Coronary artery (tissue), 2 donors: ENCODE measurements at regions not wholly inside any gene's neighbourhood (a gene's known extent, or its start where the extent isn't known, plus 50 kb on each side); places are given as distances from the start of the nearest gene placed in this dataset.
"Not testable (repeated sequence)": the region's sequence is repeated elsewhere in the genome, so short reads cannot be mapped to it uniquely, and the experiment has no call there.

Experiments
- DNase-seq: peaks from one replicate; pipeline ENCODE4 v3.0.0-alpha.2; 2017; ENCODE audit warnings: low spot score
- H3K27ac ChIP-seq, 2 donors: fragments of 200-600 bp; sonication (generic); one replicate each; pipeline ENCODE4 v1.5.1; 2016 to 2019
- H3K4me3 ChIP-seq: fragments of 200-600 bp; sonication (generic); 2 replicates; pipeline ENCODE4 v1.5.1; 2016; ENCODE audit warnings: mild to moderate bottlenecking, moderate library complexity
- TF ChIP-seq, protein P1 (sequence below): fragments of 200-600 bp; sonication (generic); IDR thresholded peaks from one replicate; pipeline ENCODE4 v1.5.1; 2019; ENCODE audit warnings: antibody characterized with exemption

DNA sequence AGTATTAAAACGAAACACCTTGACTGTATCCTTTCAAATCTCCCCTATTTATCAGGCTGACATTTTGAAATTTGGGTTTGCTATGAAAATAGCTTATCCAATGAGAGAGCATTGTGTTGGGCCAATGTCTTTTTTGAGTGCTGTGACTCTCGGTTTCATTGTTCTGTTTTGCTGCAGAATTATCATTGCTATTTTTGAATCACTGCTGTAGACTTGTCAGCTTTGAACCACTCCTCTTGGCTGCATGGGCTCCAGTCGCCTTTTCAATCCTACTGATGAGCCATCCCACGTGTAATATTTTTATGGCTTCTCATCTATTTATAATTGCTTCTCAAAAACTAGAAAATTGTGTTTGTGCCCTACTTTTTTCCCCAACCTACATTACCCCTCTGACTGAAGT, 322.8 kb downstream of the LNPK start:
- Histone ChIP-seq H3K4me3 (no peak overlapping the region), H3K27ac (no peak overlapping the region)
- TF ChIP-seq, protein P1, sequence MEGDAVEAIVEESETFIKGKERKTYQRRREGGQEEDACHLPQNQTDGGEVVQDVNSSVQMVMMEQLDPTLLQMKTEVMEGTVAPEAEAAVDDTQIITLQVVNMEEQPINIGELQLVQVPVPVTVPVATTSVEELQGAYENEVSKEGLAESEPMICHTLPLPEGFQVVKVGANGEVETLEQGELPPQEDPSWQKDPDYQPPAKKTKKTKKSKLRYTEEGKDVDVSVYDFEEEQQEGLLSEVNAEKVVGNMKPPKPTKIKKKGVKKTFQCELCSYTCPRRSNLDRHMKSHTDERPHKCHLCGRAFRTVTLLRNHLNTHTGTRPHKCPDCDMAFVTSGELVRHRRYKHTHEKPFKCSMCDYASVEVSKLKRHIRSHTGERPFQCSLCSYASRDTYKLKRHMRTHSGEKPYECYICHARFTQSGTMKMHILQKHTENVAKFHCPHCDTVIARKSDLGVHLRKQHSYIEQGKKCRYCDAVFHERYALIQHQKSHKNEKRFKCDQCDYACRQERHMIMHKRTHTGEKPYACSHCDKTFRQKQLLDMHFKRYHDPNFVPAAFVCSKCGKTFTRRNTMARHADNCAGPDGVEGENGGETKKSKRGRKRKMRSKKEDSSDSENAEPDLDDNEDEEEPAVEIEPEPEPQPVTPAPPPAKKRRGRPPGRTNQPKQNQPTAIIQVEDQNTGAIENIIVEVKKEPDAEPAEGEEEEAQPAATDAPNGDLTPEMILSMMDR = no peak
- DNase-seq = no peak

DNA sequence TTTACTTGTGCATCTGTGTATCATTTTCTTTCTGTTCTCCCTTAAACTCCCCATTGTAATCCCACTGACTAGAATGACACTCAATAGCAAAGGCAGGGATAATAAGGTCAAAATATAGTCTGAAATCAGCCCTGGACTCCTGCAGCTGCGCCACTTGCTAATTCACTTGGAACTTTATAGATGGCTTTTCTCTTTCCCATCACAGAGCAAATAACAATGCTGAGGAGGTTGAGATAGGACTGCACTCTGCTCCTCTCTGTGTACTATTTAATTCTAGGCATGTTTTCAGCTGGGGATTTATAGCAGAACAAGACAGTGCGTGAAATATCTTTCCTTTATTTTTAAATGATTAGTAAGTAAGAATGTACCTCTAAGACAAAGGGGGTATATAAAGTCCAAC, 324.2 kb downstream of the LNPK start:
- no peak overlapping the region for H3K4me3 ChIP-seq
- TF ChIP-seq, protein P1 = no peak
- DNase-seq = no peak
- no peak overlapping the region for H3K27ac ChIP-seq

- H3K27ac ChIP-seq = no peak overlapping the region
- no peak overlapping the region for H3K4me3 ChIP-seq
- DNase-seq = no peak
- TF ChIP-seq, protein P1 = no peak
Observed at GRCh38 chr2:175676813-175677212, 325.3 kb downstream of the LNPK start.

DNA sequence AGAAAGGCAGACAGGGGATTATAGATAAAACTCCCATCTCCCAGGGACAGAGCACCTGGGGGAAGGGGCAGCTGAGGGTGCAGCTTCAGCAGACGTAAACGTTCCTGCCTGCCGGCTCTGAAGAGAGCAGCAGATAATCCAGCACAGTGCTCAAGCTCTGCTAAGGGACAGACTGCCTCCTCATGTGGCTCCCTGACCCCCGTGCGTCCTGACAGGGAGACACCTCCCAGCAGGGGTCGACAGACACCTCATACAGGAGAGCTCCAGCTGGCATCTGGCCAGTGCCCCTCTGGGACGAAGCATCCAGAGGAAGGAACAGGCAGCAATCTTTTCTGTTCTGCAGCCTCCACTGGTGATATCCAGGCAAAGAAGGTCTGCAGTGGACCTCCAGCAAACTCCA, 333.3 kb downstream of the LNPK start:
- H3K27ac ChIP-seq, H3K4me3 ChIP-seq, DNase-seq: not testable (repeated sequence)

- Histone ChIP-seq H3K4me3 (no peak overlapping the region), H3K27ac (no peak overlapping the region)
- TF ChIP-seq, protein P1 = no peak
- DNase-seq = no peak
Observed at GRCh38 chr2:175662335-175662734, 339.7 kb downstream of the LNPK start.

DNA sequence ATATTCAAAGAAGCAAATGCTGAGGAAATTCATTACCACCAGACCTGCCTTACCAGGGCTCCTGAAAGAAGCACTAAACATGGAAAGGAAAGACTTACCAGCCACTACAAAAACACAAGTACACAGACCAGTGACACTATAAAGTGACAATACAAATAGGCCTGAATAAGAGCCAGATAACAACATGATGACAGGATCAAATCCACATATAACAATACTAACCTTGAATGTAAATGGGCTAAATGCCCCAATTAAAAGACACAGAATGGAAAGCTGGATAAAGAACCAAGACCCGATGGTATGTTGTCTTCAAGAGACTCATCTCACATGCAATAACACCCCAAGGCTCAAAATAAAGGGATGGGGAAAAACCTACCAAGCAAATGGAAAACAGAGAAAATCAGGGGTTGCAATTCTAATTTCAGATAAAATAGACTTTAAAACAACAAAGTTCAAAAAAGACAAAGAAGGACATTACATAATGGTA, 353.4 kb downstream of the LNPK start:
- TF ChIP-seq, protein P1 = no peak
- Histone ChIP-seq H3K27ac (no peak overlapping the region), H3K4me3 (no peak overlapping the region)
- no peak for DNase-seq

- no peak for DNase-seq
- no peak overlapping the region for H3K4me3 ChIP-seq
- TF ChIP-seq, protein P1 = no peak
- no peak overlapping the region for H3K27ac ChIP-seq
Observed at GRCh38 chr2:175647058-175647457, 355.0 kb downstream of the LNPK start.

- TF ChIP-seq, protein P1 = no peak
- no peak overlapping the region for H3K4me3 ChIP-seq
Observed at GRCh38 chr2:175640655-175641054, 361.4 kb downstream of the LNPK start.

More at GRCh38 chr2:175640655-175641054, 361.4 kb downstream of the LNPK start:
- H3K27ac ChIP-seq = no peak overlapping the region
- DNase-seq = no peak
